Fibroblast of skin of back (primary cell): ENCODE measurements at regions not wholly inside any gene's neighbourhood (a gene's known extent, or its start where the extent isn't known, plus 50 kb on each side); places are given as distances from the start of the nearest gene placed in this dataset.
A peak's percentile ranks its signal among the peaks of the same experiment; 100 is the strongest.

Experiments
- DNase-seq: peaks from one replicate; pipeline ENCODE4 v3.0.0-alpha.2; 2013

DNA sequence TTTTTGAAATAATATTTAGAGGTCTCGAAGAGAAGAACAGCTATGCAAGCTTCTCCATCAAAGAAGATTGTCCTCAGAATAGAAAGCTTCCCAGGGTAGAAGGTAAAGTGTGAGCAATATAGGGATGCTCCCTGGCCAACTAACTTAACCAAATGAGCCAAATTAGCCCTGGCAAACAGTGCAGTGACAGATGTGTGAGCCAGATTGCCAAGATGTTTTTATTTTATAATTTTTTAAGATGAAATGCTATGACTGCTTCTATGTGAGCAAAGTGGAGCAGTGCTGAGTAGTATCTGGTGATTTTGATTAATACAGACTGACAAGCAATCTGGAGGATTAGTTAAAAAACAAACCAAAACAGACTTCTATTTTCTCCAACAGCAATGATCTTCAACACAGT, 202.1 kb downstream of the NOVA1 start:
- DNase-seq = no peak

GRCh38 chr14:26394150-26394810, 203.6 kb downstream of the NOVA1 start:
- peak; percentile 44 for DNase-seq

- DNase-seq = no peak
Observed at GRCh38 chr14:26392498-26392897, 205.3 kb downstream of the NOVA1 start.

DNA sequence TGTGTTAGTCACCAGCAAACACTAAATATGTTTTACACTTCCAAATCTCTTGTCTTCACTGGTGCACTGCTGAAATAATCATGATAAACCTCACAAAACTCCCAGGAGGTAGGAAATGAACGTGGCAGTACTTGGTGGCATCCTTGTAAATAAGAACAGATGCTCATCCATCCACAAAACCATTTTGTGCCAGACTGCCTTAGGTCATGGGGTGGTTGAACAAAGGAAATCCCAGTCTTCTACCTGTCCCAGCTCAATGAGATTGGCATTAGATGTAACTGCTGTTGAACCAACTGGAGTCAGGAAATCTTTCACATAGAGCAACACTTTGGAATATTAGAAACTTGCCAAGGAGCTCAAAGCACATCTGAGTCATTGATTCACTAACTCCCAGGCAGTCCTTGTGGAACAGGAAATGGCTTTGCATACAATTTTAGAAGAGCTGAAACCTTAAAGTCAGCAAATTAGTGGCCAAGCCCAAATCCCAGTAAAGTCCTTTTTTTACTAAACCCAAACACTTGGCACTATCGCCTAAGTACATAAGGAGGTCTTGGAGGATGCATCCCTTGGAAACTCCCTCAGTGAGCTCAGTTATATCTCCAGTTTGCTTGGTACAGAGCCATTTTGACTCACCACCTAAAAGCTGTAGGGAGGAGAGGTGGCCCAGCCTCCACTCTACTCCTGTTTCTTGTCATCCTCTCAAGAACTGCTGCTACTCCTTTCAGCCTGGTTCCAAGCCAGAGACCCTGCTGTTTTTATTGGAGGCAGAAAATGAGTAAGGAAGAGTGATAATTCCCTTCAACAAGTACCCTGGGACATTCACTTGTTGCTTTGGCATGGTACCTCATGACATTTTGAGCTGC, 208.0 kb downstream of the NOVA1 start:
- peak; percentile 39 for DNase-seq

DNA sequence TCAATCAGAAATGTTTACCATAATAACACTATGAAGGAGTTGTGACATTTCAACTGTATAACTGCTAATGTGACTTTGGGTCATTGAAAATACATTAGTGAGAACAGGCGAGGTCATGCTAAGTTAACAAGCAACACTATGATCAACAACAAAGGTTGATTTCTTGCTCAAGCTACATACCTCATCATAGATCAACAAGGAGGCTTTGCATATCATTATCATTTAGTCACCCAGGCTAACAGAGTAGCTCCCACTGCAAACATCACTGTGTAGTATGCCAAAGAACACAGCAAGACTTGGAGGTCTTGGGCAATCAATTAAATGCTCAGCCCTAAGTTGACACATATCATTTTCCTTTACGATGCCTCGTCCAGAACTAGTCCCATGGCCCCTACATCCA, 212.5 kb downstream of the NOVA1 start:
- no peak for DNase-seq

DNA sequence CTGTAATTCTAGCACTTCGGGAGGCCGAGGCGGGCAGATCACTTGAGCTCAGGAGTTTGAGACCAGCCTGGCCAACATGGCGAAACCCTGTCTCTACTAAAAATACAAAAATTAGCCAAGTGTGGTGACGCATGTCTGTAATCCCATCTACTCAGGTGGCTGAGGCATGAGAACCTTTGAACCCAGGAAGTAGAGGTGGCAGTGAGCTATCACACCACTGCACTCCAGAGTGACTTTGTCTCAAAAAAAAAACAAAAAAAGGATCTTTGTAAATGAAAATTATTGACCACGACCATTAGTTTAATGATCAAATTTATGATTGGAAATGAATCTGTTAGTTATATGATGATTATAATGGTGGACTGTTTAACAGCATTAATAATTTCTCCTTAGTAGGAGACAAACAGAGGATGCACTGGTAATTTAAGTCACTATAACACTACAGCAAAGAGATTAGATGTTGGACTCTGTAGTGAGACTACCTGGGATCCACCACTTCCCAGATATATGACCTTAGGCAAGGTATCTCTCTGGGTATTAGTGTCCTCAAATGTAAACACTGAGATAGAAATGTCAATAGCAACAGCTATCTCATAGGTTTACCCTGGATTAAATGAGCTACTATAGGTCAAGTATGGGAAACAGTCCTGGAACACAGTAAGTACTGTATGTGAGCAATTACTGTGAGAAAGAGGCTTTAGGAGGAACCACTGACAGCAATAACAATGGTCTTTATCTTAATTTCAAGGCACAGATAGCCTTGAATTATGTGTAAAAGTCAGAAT, 214.7 kb downstream of the NOVA1 start:
- no peak for DNase-seq

DNA sequence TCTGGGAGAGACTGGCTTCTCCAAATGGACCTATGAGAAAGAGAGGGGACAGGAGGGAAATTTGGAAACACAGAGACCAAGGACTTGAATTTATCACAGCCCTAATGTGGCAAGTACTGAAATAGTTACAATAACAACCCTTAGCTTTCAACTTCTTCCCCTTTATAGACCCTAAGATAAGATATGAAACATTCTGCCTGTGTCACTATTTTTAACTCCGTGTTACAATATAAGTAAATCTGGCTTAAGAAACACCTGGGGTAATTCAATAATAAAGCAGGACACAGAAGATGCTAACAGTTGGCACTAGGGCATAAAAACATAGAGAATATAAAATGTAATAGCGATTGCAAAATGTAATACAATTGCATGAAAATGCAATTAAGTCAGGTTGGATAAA, 216.4 kb downstream of the NOVA1 start:
- no peak for DNase-seq

GRCh38 chr14:26380637-26381036, 217.2 kb downstream of the NOVA1 start:
- DNase-seq = no peak

GRCh38 chr14:26379951-26380350, 217.9 kb downstream of the NOVA1 start:
- no peak for DNase-seq

GRCh38 chr14:26377150-26377549, 220.7 kb downstream of the NOVA1 start:
- no peak for DNase-seq

DNA sequence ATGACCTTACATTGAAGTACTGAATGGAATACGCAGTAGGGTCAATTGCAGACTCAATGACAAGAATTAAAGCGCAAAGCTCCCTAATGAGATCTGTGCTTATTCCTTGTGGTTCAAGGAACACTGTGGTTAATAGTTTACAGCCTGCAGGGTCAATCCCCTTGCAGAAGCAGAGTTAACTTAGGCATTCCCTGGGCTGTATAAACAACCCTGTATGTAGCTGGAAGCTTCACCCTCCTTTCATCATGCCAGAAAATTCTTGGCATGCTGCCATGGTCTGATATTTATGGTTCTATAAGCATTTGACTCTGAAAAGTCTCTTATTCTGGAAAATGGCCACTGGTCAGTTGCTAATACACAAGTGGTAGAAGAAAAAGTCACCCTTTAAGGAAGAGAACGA, 227.7 kb downstream of the NOVA1 start:
- DNase-seq = peak; percentile 21

DNA sequence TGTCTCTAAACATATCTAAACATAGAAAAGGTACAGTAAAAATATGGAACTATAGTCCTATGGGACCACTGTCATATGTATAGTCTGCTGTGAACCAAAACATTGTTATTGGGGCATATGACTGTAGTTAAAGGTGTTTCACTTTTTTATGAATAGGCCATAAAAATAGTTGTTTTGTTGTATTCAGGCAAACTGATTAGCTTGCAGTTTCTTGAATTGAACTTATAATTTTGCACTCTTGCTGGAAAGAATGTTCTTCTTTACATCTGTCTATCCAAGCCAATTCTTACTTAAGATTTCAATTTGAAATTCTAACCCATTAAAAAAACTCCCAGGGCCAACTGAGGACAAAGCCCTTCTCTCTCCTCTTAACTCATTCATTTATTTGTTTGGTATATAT, 234.1 kb downstream of the NOVA1 start:
- no peak for DNase-seq

DNA sequence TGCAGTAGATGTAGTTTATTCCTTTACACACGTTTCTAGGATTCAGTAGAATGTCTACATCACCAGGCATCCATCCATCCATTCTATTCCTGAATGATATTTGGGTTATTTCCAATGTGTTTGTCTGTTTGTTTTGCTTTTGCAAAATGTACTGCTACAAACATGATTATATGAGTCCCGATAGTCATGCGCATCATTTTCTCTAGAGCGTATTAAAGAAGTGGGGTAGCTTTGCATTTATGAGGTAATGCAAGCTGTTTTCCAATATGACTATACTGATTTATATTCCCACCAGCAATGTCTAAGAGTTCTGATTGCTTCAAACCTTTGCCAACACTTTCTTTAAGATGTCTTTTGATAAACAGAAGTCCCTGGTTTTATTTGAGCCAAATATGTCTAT, 253.2 kb downstream of the NOVA1 start:
- no peak for DNase-seq

DNA sequence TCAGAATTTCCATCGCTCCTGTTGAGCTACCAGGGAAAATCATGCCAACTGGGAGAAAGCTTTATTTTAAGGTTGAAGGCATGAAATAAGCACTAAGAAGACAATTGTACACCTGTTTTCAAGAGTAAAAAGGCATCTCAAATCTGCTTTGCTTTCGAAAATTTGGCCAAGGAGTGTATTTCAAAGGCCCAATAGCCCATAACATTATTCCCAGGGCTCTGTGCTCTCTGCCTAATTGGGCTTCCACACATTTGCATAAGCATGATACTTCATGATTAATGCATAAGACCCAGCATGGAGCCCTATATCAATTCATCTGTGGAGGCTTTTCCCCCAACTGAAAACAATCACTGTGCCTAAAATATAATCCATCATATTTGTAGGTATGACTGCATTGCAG, 258.5 kb downstream of the NOVA1 start:
- DNase-seq = no peak

DNA sequence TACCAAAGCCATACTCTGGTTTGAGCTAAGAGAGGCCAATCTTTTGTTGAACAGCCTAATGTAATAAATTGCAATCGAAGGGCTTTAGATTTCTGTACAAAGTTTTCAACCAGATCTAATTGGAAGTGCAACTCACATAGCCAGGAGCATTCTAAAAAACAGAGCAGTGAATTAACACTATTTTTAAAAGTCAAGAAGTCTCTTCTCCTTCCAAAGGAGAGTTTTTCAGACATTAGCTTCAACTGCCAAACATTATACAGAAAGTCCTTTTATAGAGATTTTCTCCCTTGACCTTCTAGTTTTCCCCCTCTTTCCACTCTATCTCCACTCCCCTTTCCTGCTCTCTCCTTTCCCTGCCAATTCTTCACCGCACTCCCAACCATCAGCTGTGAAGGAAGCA, 259.6 kb downstream of the NOVA1 start:
- DNase-seq = no peak

DNA sequence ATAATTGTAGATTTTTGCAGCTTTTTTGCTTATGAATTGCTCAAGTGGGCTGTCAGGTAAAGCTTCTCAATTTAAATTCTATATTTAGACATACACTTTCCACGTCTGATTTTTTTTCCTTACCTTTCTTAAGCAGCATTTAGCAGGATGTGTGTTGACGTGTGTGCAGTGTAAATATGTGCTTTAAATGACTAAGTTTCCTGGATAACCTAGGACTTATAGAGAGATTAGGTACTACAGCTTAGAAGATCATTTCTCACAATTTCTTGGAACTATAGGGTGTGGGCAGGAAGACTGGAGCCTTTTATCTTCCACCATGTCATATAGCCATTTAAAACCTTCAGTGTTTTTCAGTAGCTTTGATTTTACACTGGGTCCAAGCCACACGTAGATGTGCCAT, 263.5 kb downstream of the NOVA1 start:
- no peak for DNase-seq

DNA sequence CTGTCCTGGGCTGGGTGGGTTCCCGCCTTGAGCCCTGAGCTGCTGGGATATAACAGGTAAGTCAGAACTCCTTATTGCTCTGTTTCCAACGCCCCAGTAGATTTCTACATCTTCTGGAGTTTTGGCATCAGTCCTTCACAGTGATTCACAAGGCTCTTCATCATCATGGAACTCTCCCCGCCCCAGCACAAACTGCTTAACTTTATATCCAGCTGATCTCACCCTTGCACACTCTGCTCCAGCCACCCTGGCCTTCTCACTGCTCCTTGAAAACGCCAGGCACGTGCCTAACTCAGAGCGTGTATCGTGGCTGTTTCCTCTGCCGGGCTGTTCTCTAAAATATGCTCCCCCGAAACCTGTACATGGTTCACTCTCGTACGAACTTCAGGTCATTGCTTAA, 264.9 kb downstream of the NOVA1 start:
- DNase-seq = no peak

DNA sequence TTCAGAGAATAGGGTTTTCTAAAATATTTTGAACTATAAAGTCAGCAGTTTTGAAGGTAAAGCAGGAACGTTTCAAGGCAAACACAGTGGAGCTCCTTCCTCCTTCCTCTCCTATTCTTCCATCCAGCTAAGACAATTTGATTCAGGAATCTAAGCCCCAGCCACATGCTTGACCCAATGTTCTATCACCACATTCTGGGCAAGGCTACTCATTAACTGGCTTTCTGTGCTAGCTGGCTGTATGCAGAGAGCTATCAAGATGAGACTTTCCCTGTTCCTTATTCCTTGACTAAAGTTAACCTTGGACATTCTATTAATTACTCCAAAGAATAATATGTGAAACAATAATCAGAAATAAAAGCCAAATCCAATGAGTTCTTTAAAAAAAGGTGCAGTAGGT, 266.9 kb downstream of the NOVA1 start:
- DNase-seq = no peak

DNA sequence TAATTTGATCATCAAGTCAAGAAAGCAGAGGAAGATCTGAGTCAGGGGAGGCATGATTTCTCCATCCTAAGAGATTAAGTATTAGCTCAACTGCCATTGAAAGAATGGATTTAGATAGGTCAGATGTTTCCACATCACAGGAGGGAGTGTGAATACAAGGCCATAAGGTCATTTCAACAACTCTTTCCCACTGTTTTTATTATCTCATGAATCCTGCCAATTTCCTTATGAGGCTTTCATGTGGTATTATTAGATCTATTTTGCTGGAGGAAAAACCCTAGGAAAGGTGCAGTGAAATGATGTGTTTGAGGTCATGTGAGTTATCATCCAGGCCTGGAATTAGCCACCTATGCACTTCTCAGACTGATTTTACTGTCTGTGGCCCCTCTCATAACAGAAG, 269.0 kb downstream of the NOVA1 start:
- no peak for DNase-seq

DNA sequence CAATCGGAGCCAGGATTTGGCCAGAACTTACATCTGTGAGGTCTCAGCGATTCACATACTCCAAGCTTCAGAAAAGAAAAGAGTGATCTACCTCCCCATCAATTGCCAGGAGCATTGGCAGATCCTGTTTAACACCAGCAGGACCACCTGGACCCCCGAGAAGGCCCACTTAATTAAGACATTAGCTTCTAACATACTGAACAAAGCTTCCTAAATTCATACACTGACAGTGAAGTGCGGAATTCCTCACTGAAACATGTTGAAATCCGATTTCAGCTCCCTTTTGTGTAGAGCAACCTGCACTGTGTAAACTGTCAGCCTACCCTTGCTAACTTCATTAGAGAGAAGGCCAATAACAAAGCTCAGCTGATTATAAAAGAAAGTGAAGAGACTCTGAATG, 274.0 kb downstream of the NOVA1 start:
- no peak for DNase-seq

- DNase-seq = no peak
Observed at GRCh38 chr14:26320886-26321285, 276.9 kb downstream of the NOVA1 start.

GRCh38 chr14:26319139-26319864, 278.5 kb downstream of the NOVA1 start:
- DNase-seq = no peak

DNA sequence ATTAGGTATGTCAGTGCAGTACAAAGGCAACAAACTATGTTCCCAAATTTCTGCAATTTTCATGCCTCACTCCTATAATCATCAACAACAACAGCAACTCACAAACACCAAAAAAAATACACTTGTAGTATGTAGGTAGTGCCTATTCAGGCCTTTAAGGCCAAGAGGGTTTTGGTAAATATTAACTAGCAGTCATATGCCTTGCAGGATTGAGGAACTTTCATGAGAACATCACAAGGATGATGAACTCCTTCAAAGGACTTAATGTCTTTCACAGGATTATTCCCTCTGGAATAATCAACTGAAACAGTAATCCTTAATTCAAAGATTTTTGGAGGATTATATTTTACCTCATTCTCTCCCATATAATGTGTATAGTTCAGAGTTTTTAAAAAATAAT, 293.8 kb downstream of the NOVA1 start:
- no peak for DNase-seq
